Ishikawa (cell line): ENCODE measurements at regions not wholly inside any gene's neighbourhood (a gene's known extent, or its start where the extent isn't known, plus 50 kb on each side); places are given as distances from the start of the nearest gene placed in this dataset.

Experiments used
- CEBPB ChIP-seq: IDR thresholded peaks from 2 replicates; pipeline ENCODE4 v1.6.1; 2012
- CREB1 ChIP-seq: IDR thresholded peaks from 2 replicates; pipeline ENCODE4 v1.6.1; 2012; ENCODE audit warnings: low read depth
- EP300 ChIP-seq: IDR thresholded peaks from 2 replicates; pipeline ENCODE4 v1.6.1; 2012; ENCODE audit warnings: borderline replicate concordance
- FOXM1 ChIP-seq: IDR thresholded peaks from 2 replicates; pipeline ENCODE4 v1.6.1; 2012; ENCODE audit warnings: low read depth, borderline replicate concordance
- MAX ChIP-seq: IDR thresholded peaks from 2 replicates; pipeline ENCODE4 v1.6.1; 2012
- TAF1 ChIP-seq: IDR thresholded peaks from 2 replicates; pipeline ENCODE4 v1.6.1; 2012; ENCODE audit warnings: low read depth, mild to moderate bottlenecking
- TCF12 ChIP-seq: IDR thresholded peaks from 2 replicates; pipeline ENCODE4 v1.6.1; 2012; ENCODE audit warnings: low read depth
- TEAD4 ChIP-seq: IDR thresholded peaks from 2 replicates; pipeline ENCODE4 v1.6.1; 2012
- USF1 ChIP-seq: IDR thresholded peaks from 2 replicates; pipeline ENCODE4 v1.6.1; 2012
- ZBTB7A ChIP-seq: IDR thresholded peaks from 2 replicates; pipeline ENCODE4 v1.6.1; 2012; ENCODE audit warnings: low read depth

DNA sequence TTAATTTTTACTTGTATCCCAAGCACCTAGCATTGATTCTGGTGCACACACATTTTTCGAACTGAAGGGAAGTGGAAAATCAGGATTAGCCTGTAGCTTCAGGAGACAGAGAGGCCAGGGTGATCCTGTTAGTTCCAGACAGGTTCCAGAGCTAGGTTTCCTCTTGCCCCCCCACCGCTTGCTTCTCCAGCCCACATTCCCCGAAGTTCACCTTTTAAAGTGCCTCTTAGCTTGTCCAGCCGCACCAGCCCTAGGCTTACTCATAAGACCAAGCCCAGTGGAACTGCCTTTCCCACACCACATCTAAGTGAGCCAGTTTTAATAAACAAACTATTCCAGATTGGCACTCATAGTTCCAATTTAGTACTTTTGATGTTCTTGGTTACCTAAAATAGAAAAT is 898.6 kb upstream of the KLHL29 start:
- TF ChIP-seq FOXM1 (no peak), TEAD4 (no peak), ZBTB7A (no peak), CEBPB (no peak), EP300 (no peak), CREB1 (no peak), USF1 (no peak), MAX (no peak), TAF1 (no peak), TCF12 (no peak)
